Gastrocnemius medialis (tissue), 4 donors: ENCODE measurements at regions not wholly inside any gene's neighbourhood (a gene's known extent, or its start where the extent isn't known, plus 50 kb on each side); places are given as distances from the start of the nearest gene placed in this dataset.

Source experiments
- ATAC-seq, 2 donors: fragments of 150-250 bp; one replicate each; pipeline ENCODE4 v1.9.1; 2016
- DNase-seq, 2 donors: peaks; one replicate each; pipeline ENCODE4 v3.0.0-alpha.2; 2019
- H3K27ac ChIP-seq, 4 donors: fragments of 200-600 bp; sonication (generic); 1 replicate in 1 of 4; 2 replicates in 3 of 4; pipeline ENCODE4 v1.5.1; 2016 to 2018; ENCODE audit warnings: mild to moderate bottlenecking in 2 of 4, moderate library complexity in 1 of 4
- H3K27me3 ChIP-seq, 3 donors: fragments of 200-600 bp; sonication (generic) in 2 of 3; 1 replicate in 1 of 3; 2 replicates in 2 of 3; pipeline versions ENCODE4 v1.5.1 to v1.6.0; 2016 to 2019; ENCODE audit warnings: mild to moderate bottlenecking in 1 of 3, moderate library complexity in 1 of 3
- H3K36me3 ChIP-seq, 2 donors: fragments of 200-600 bp; sonication (generic) in 1 of 2; one replicate each; pipeline ENCODE4 v1.5.1; 2017 to 2018
- H3K4me1 ChIP-seq, 2 donors: fragments of 200-600 bp; sonication (generic) in 1 of 2; one replicate each; pipeline ENCODE4 v1.5.1; 2016 to 2017; ENCODE audit warnings: mild to moderate bottlenecking in 2 of 2
- H3K4me3 ChIP-seq, 4 donors: fragments of 200-600 bp; sonication (generic) in 3 of 4; 1 replicate in 1 of 4; 2 replicates in 3 of 4; pipeline ENCODE4 v1.5.1; 2016 to 2019; ENCODE audit warnings: mild to moderate bottlenecking in 2 of 4
- H3K9me3 ChIP-seq, 3 donors: fragments of 200-600 bp; sonication (generic) in 2 of 3; 1 replicate in 1 of 3; 2 replicates in 2 of 3; pipeline ENCODE4 v1.5.1; 2016 to 2019
- CTCF ChIP-seq, 5 experiments: fragments of 450-650 bp in 3 of 5; fragments of 200-600 bp in 2 of 5; sonication (generic) in 2 of 5; IDR thresholded peaks in 4 of 5; conservative IDR thresholded peaks in 1 of 5; 1 replicate in 4 of 5; 2 replicates in 1 of 5; pipeline ENCODE4 v1.5.1; 2016 to 2019; ENCODE audit warnings: antibody characterized with exemption in 5 of 5, mild to moderate bottlenecking in 3 of 5, moderate library complexity in 3 of 5
- POLR2A ChIP-seq, 2 donors: fragments of 450-650 bp; IDR thresholded peaks; one replicate each; pipeline ENCODE4 v1.6.1; 2017; ENCODE audit warnings: antibody characterized with exemption in 2 of 2, mild to moderate bottlenecking in 2 of 2, moderate library complexity in 2 of 2
- in situ Hi-C, 4 donors: fragments of 200-750 bp; cut with MboI; loops; one replicate each; pipeline versions ENCODE4 v1.15.0 to v1.8.0; 2017; ENCODE audit warnings: low sequenced_read_pairs in 4 of 4
- intact Hi-C: fragments of 100-400 bp; cut with DNase I; formaldehyde crosslinking; loops from one replicate; pipeline ENCODE4 v1.15.1; 2023; ENCODE audit warnings: low total_unique reads

GRCh38 chr13:107305178-107305577 is 737.2 kb upstream of the ARGLU1 start:
- Histone ChIP-seq H3K27ac (no peak overlapping the region), H3K36me3 (no peaks in the 10 kb centered on the region), H3K4me1 (no peaks in the 10 kb centered on the region), H3K27me3 (no peaks in the 10 kb centered on the region), H3K4me3 (no peak overlapping the region), H3K9me3 (no peaks in the 10 kb centered on the region)
- DNase-seq (no peak), ATAC-seq (no peak)
- in situ Hi-C loops (no loop called here), intact Hi-C loops (no loop called here)
- TF ChIP-seq CTCF (IDR thresholded peaks at IDR 0.05 in 4 of 5, conservative IDR thresholded peaks at IDR 0.05 in 1 of 5) (no peak), POLR2A (IDR thresholded peaks at IDR 0.05) (no peak)

- intact Hi-C loops (no loop called here), in situ Hi-C loops (no loop called here)
- Histone ChIP-seq H3K9me3 (no peaks in the 10 kb centered on the region), H3K4me1 (no peaks in the 10 kb centered on the region), H3K27me3 (no peaks in the 10 kb centered on the region), H3K27ac (no peak overlapping the region), H3K36me3 (no peaks in the 10 kb centered on the region), H3K4me3 (no peak overlapping the region)
- TF ChIP-seq CTCF (IDR thresholded peaks at IDR 0.05 in 4 of 5, conservative IDR thresholded peaks at IDR 0.05 in 1 of 5): no peak
- no peak for TF ChIP-seq POLR2A (IDR thresholded peaks at IDR 0.05)
- DNase-seq: no peak
- no peak for ATAC-seq
Observed at GRCh38 chr13:107301724-107302374, 733.9 kb upstream of the ARGLU1 start.

GRCh38 chr13:107299717-107300116 is 731.8 kb upstream of the ARGLU1 start:
- Histone ChIP-seq H3K27ac (no peak overlapping the region), H3K9me3 (no peaks in the 10 kb centered on the region), H3K27me3 (no peaks in the 10 kb centered on the region), H3K4me3 (no peak overlapping the region), H3K36me3 (no peaks in the 10 kb centered on the region), H3K4me1 (no peaks in the 10 kb centered on the region)
- in situ Hi-C loops (no loop called here), intact Hi-C loops (no loop called here)
- DNase-seq (no peak), ATAC-seq (no peak)
- TF ChIP-seq POLR2A (IDR thresholded peaks at IDR 0.05) (no peak), CTCF (IDR thresholded peaks at IDR 0.05 in 4 of 5, conservative IDR thresholded peaks at IDR 0.05 in 1 of 5) (no peak)

GRCh38 chr13:107296804-107297203 is 728.9 kb upstream of the ARGLU1 start:
- no peak for DNase-seq
- intact Hi-C loops: no loop called here
- no peaks in the 10 kb centered on the region for H3K36me3 ChIP-seq
- no peak overlapping the region for H3K27ac ChIP-seq
- no peaks in the 10 kb centered on the region for H3K9me3 ChIP-seq
- TF ChIP-seq CTCF (IDR thresholded peaks at IDR 0.05 in 4 of 5, conservative IDR thresholded peaks at IDR 0.05 in 1 of 5) (no peak), POLR2A (IDR thresholded peaks at IDR 0.05) (no peak)
- in situ Hi-C loops: no loop called here
- no peak for ATAC-seq
- no peaks in the 10 kb centered on the region for H3K27me3 ChIP-seq
- no peak overlapping the region for H3K4me3 ChIP-seq
- no peaks in the 10 kb centered on the region for H3K4me1 ChIP-seq
